DOHH2 (cell line): ENCODE measurements at regions not wholly inside any gene's neighbourhood (a gene's known extent, or its start where the extent isn't known, plus 50 kb on each side); places are given as distances from the start of the nearest gene placed in this dataset.

Source experiments
- H3F3A ChIP-seq: fragments of 200-600 bp; sonication (generic), shearing (Covaris generic); 2 replicates; pipeline ENCODE4 v1.6.0; 2016; ENCODE audit warnings: antibody characterized with exemption, mild to moderate bottlenecking; ENCODE audit not compliant: control insufficient read depth, insufficient read depth
- H3K27ac ChIP-seq: fragments of 200-600 bp; sonication (generic); 2 replicates; pipeline ENCODE4 v1.5.1; 2014; ENCODE audit warnings: low read depth, mild to moderate bottlenecking, low read length, moderate library complexity
- H3K27me3 ChIP-seq: fragments of 200-600 bp; sonication (generic); 2 replicates; pipeline ENCODE4 v1.6.1; 2014; ENCODE audit warnings: mild to moderate bottlenecking, low read length, mixed read lengths; ENCODE audit not compliant: control insufficient read depth
- H3K36me3 ChIP-seq: fragments of 200-600 bp; sonication (generic); 2 replicates; pipeline ENCODE4 v1.6.1; 2014; ENCODE audit warnings: mild to moderate bottlenecking, low read length, moderate library complexity, mixed read lengths; ENCODE audit not compliant: control insufficient read depth
- H3K4me1 ChIP-seq: fragments of 200-600 bp; sonication (generic); 2 replicates; pipeline ENCODE4 v1.6.1; 2014; ENCODE audit warnings: mild to moderate bottlenecking, low read length, mixed read lengths; ENCODE audit not compliant: control insufficient read depth
- H3K4me2 ChIP-seq: fragments of 200-600 bp; sonication (generic); 2 replicates; pipeline ENCODE4 v1.6.0; 2014; ENCODE audit warnings: mild to moderate bottlenecking, low read length, moderate library complexity
- H3K4me3 ChIP-seq: fragments of 200-600 bp; sonication (generic); 2 replicates; pipeline ENCODE4 v1.5.1; 2014; ENCODE audit warnings: mild to moderate bottlenecking, low read length, mixed read lengths
- H3K79me2 ChIP-seq: fragments of 200-600 bp; sonication (generic); 2 replicates; pipeline ENCODE4 v1.6.1; 2014; ENCODE audit warnings: mild to moderate bottlenecking, low read length, mixed read lengths; ENCODE audit not compliant: control insufficient read depth
- H3K9me2 ChIP-seq: fragments of 200-600 bp; sonication (generic); replicated peaks from 2 replicates; pipeline ENCODE4 v1.6.1; 2014; ENCODE audit warnings: mild to moderate bottlenecking, low read length, mixed read lengths; ENCODE audit not compliant: control insufficient read depth
- H3K9me3 ChIP-seq: fragments of 200-600 bp; sonication (generic); 2 replicates; pipeline ENCODE4 v1.6.1; 2014; ENCODE audit warnings: antibody characterized with exemption, low read length, mixed read lengths; ENCODE audit not compliant: control insufficient read depth, insufficient read depth
- H4K20me1 ChIP-seq: fragments of 200-600 bp; sonication (generic); 2 replicates; pipeline ENCODE4 v1.6.0; 2014; ENCODE audit warnings: low read depth, mild to moderate bottlenecking, antibody characterized with exemption, low read length, moderate library complexity; ENCODE audit not compliant: control insufficient read depth, insufficient read depth
- EZH2phosphoT487 ChIP-seq: fragments of 200-600 bp; sonication (generic); IDR thresholded peaks from 2 replicates; pipeline ENCODE4 v1.6.1; 2017; ENCODE audit warnings: borderline replicate concordance, mild to moderate bottlenecking, antibody characterized with exemption, low read length, moderate library complexity, mixed read lengths
- TF ChIP-seq, protein P1 (sequence below): fragments of 200-600 bp; sonication (generic); IDR thresholded peaks from one replicate; pipeline ENCODE4 v1.5.1; 2014; ENCODE audit warnings: antibody characterized with exemption, mild to moderate bottlenecking, low read depth, low read length; ENCODE audit not compliant: poor library complexity, severe bottlenecking

DNA sequence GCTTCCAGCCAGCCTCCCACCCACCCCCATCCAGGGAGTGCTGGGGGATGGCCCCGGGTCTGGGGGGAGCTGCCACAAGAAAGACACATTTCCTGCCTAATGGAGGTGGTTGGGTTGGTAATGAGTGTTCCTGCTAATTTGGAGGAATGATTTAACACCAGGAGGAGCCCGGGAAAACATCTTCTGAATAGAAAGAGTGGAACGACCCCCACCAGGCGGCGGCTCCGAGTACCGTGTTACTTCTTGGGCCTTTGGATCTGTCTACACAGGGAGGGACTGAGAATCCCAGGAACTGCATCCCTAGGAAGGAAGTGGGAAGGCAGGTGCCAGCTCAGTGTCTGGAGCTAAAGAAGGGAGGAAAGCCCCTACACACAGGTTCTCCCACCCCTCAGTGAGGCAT, 64.6 kb downstream of the TSPAN17 start:
- Histone ChIP-seq H3K36me3 (no peaks in the 10 kb centered on the region), H3K4me2 (no peak overlapping the region), H3K4me1 (no peaks in the 10 kb centered on the region), H3K27me3 (peaks cover 18% of the 10 kb centered on the region), H4K20me1 (no peaks in the 10 kb centered on the region), H3K27ac (no peak overlapping the region), H3K4me3 (no peak overlapping the region), H3F3A (no peaks in the 10 kb centered on the region), H3K79me2 (no peaks in the 10 kb centered on the region), H3K9me3 (no peaks in the 10 kb centered on the region), H3K9me2 (no peaks in the 10 kb centered on the region)
- no peak for TF ChIP-seq EZH2phosphoT487

DNA sequence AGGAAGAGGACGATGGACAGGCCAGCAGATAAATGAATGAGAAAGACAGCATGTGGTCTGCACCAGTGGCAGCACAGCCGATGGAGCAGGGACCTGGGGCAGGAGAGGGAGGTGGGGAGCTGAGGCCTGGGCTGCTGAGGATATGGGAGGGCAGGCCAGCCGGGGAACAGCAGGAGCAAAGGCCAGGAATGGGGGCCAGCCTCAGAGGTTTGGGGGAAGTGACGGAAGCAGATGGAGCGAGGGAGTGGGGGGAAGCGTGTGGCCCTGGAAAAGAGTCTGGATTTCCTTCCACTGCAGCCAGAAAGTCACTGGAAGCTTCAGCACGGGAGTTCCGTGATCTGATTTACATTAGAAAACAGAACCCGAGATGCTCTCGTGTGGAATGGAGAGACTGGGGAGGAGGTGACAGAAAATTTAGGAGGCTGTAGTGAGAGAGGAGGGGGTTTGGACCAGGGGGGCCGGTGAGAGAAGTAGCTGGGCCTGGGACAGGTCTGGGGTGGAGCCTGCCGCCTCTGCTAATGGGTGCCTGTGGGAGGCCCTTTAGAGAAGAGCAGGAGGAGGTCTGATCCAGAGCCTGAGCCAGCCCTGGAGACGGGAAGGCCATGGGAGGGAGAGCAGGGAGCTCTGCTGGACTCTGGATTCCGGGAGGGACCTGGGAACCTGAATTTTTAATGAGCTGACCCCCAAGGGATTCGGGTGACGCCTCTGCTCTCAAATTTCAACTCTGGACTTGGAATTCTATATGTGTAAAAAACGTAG, 65.4 kb downstream of the TSPAN17 start:
- no peaks in the 10 kb centered on the region for H3F3A ChIP-seq
- no peak overlapping the region for H3K4me3 ChIP-seq
- H3K9me2 ChIP-seq: no peaks in the 10 kb centered on the region
- H3K4me2 ChIP-seq: no peak overlapping the region
- H3K4me1 ChIP-seq: no peaks in the 10 kb centered on the region
- H3K27ac ChIP-seq: no peak overlapping the region
- H3K27me3 ChIP-seq: peaks cover 16% of the 10 kb centered on the region
- H3K79me2 ChIP-seq: no peaks in the 10 kb centered on the region
- TF ChIP-seq, protein P1, sequence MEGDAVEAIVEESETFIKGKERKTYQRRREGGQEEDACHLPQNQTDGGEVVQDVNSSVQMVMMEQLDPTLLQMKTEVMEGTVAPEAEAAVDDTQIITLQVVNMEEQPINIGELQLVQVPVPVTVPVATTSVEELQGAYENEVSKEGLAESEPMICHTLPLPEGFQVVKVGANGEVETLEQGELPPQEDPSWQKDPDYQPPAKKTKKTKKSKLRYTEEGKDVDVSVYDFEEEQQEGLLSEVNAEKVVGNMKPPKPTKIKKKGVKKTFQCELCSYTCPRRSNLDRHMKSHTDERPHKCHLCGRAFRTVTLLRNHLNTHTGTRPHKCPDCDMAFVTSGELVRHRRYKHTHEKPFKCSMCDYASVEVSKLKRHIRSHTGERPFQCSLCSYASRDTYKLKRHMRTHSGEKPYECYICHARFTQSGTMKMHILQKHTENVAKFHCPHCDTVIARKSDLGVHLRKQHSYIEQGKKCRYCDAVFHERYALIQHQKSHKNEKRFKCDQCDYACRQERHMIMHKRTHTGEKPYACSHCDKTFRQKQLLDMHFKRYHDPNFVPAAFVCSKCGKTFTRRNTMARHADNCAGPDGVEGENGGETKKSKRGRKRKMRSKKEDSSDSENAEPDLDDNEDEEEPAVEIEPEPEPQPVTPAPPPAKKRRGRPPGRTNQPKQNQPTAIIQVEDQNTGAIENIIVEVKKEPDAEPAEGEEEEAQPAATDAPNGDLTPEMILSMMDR: no peak
- TF ChIP-seq EZH2phosphoT487: no peak
- H4K20me1 ChIP-seq: no peaks in the 10 kb centered on the region
- no peaks in the 10 kb centered on the region for H3K36me3 ChIP-seq
- no peaks in the 10 kb centered on the region for H3K9me3 ChIP-seq

DNA sequence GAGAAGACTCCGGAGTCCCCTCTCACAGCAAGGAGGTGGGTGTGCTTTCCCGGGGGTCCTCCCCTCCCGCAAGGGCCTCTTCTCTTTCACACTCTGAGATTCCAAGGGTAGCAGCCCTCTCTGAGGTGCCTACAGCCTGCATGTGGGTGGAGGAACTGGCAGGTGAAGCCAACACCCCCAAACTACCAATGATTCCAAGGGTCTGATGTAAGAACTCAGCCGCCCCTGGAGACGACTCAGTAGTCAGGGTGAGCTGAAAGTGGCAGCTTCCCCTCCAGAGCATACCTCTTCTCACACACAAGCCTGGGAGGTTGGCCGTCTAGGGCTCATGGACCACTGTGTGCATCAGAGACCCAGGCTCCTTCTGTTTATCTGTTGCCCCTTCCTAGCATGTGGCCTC, 66.1 kb downstream of the TSPAN17 start:
- Histone ChIP-seq H3K4me2 (no peak overlapping the region), H3K27ac (no peak overlapping the region), H3K27me3 (peaks cover 15% of the 10 kb centered on the region), H3K9me3 (no peaks in the 10 kb centered on the region), H3K79me2 (no peaks in the 10 kb centered on the region), H3F3A (no peaks in the 10 kb centered on the region), H3K36me3 (no peaks in the 10 kb centered on the region), H4K20me1 (no peaks in the 10 kb centered on the region), H3K4me3 (no peak overlapping the region), H3K4me1 (no peaks in the 10 kb centered on the region), H3K9me2 (no peaks in the 10 kb centered on the region)
- no peak for TF ChIP-seq EZH2phosphoT487
- TF ChIP-seq, protein P1: no peak

DNA sequence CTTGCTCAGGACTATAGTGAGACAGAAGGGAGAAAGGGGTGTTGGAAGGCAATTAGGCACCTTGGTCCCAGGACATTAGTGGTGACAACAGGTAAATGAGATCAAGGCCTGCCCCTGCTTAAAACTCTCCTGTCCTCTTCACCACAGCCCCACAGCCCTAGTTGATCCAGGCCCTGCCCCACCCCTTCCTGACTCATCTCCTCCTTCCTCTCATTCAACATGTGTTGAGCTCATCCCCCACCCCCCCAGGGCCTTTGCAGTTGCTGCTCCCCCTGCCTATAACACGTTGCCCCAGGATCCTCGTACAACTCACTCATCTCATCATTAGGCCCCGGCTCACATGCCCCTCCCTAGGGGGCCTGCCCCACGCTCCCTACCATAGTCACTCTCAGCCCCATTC, 66.8 kb downstream of the TSPAN17 start:
- Histone ChIP-seq H3K27me3 (peaks cover 12% of the 10 kb centered on the region), H3K36me3 (no peaks in the 10 kb centered on the region), H3K4me2 (no peak overlapping the region), H3K9me3 (no peaks in the 10 kb centered on the region), H3K79me2 (no peaks in the 10 kb centered on the region), H3K4me3 (no peak overlapping the region), H3K4me1 (no peaks in the 10 kb centered on the region), H3F3A (no peaks in the 10 kb centered on the region), H4K20me1 (no peaks in the 10 kb centered on the region), H3K27ac (no peak overlapping the region), H3K9me2 (no peaks in the 10 kb centered on the region)
- TF ChIP-seq EZH2phosphoT487: no peak
- TF ChIP-seq, protein P1: no peak
